HG02870 (cell line): ENCODE measurements at regions not wholly inside any gene's neighbourhood (a gene's known extent, or its start where the extent isn't known, plus 50 kb on each side); places are given as distances from the start of the nearest gene placed in this dataset.
"Not testable (repeated sequence)": the region's sequence is repeated elsewhere in the genome, so short reads cannot be mapped to it uniquely, and the experiment has no call there.

ENCODE experiments used
- ATAC-seq: cut with Tn5 transposase; IDR thresholded peaks from one replicate; pipeline ENCODE4 v1.9.1; 2021; ENCODE audit warnings: mild to moderate bottlenecking, moderate library complexity; ENCODE audit not compliant: unreplicated experiment

- no peak for ATAC-seq
Measured at GRCh38 chr1:60823151-60823550, 259.2 kb upstream of the NFIA start.

DNA sequence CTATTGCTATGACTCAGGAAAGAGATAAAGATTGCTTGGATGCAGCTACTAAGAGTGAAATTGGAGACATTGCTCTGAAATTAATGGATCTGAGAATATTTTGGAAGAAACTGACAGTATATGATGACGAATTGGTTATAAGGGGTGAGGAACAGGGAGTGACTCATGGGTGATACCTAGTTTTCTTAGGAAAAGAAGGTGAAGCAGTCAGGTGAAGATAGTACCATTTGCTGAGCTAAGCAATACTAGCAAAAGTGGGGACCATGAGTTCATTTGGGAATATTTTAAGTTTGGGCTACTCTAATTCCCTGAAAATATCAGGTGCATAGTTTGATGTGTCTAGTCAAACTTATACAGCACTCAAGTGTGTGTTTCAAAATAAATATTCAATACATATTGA is 260.1 kb upstream of the NFIA start:
- no peak for ATAC-seq

- no peak for ATAC-seq
Measured at GRCh38 chr1:60821156-60821555, 261.2 kb upstream of the NFIA start.

DNA sequence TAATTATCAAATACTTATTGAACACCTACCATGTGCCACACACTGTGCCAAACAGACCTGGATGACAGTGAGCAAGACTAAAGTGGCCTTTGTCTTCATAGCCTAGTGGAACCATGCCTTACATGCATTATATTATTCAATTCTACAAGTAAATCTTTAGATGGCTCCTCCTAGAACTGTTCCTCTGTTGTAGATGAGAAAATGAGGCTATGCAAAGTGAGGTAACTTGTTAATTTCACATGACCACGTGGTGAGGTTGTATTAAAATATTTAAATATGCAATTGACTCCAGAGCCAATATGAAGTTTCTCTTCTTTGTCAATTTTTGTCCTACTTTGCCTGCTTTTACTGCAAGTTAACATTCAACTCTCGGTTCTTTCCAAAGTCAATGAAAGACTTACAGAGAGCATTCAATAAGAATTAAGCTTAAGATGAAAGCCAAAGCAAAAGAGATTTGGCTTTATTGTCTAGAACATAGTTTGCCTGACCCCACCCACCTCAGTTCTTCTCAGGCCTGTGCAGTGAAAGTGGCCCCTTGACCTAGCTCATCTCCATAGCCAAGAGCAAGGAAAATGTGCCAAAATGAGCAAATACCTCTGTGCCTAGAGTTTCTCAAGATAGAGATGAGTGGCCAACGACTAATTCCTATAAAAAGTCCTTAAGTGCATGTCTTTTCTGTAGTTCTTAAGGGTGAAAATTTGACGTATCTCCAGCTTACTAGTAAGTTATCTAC is 263.2 kb upstream of the NFIA start:
- no peak for ATAC-seq

- ATAC-seq, result no peak
Measured at GRCh38 chr1:60813071-60813470, 269.3 kb upstream of the NFIA start.

- no peak for ATAC-seq
Measured at GRCh38 chr1:60809204-60809980, 273.0 kb upstream of the NFIA start.

DNA sequence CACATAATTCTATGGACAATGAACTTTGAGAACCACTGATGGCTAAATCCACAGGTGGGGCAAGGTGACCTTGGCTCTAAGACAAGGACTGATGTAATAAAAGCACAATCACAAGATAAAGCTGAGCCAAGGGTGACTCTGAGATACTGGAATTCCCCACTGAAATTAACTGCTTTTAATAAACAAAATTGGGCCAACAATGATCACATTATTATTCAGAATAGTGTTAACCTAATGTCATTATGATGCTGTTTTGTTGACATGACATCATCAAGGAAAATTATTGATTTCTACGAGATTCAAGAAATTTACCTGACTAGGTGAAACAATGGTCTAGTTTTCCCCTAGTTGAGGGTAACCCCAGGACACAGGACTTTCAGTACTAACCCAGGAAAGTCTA is 273.7 kb upstream of the NFIA start:
- no peak for ATAC-seq

DNA sequence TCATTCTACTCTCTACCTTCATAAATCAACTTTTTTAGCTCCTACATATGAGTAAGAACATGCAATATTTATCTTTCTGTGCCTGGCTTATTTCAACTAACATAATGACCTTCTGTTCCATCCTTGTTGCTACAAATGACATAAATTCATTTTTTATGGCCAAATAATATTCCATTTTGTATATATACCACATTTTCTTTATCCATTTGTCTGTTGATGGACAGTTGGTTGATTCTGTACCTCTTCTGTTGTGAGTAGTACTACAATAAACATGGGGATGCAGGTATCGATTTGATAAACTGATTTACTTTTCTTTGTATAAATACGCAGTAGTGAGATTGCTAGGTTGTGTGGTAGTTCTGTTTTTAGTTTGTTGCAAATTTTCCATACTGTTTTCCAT is 279.5 kb upstream of the NFIA start:
- ATAC-seq, result no peak

DNA sequence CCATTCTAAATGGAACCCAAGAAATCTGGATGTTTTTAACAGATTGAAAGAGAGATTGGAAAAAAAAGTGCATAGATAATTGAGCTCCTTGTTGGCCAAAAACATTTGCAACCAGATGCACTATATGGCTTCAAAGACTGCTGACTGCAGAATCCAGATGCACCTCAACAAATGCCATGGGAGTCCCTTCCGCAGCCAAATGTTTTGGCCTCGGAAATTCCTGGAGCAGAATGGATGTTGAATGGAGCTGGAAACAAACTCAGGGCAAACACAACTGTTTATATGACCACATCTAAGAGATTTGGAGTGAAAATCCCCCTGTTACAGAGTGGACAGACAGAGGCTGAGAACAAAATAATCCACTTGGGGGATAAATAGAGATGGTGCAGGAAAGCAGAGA is 285.0 kb upstream of the NFIA start:
- no peak for ATAC-seq

GRCh38 chr1:60791226-60791625 is 291.1 kb upstream of the NFIA start:
- no peak for ATAC-seq

GRCh38 chr1:60773099-60773498 is 309.3 kb upstream of the NFIA start:
- not testable (repeated sequence) for ATAC-seq

DNA sequence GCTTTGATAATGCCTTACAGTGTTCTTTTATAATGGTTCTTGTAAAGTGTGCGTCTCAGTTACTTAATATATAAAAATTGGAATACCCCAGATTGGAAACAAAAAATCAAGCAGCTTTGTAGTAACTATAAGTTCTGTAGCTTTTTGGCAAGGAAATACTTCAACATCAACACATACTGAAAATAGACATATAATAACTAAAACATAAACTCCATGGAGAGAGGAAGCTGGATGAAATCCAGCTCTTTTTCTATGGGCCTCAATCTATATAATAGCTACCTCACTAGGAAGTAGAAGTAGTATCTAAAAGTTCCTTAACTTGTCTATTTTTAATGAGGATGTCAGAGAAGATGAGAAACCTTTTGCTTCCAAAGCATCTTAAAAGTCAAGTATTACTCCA is 313.3 kb upstream of the NFIA start:
- no peak for ATAC-seq

DNA sequence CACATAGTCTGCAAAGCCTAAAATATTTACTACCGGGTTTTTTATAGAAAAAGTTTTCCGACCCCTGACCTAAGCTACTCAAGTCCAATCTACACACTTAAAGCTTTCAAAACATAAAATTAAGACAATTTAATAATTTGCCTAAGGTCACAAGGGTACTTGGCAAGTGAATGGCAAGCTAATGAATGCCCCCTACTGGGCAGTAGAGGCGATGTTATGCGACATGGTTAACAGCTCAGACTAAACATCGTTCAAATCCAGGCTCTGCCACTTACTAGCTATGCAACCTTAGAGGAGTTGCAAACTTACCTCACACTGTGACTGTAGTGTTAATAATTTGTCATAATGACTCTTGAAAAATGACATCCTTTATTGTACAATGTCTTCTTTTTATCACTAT is 317.2 kb upstream of the NFIA start:
- no peak for ATAC-seq

DNA sequence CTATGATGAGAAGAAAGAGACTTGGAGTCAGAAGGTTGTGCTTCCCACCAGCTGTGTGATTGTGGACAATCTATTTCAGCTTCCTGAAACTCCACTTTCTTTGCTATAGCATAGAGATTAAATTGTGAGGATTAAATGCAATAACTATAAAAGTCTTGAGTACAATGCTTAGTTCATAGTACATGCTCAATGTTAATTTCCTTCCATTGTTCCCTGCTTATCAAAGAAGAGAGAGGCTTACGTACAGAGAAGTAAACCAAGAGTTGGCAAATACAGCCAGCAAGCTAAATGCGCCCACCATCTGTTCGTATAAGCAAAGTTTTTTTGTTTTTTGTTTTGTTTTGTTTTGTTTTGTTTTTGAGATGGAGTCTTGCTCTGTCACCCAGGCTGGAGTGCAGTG is 317.9 kb upstream of the NFIA start:
- ATAC-seq, result no peak

DNA sequence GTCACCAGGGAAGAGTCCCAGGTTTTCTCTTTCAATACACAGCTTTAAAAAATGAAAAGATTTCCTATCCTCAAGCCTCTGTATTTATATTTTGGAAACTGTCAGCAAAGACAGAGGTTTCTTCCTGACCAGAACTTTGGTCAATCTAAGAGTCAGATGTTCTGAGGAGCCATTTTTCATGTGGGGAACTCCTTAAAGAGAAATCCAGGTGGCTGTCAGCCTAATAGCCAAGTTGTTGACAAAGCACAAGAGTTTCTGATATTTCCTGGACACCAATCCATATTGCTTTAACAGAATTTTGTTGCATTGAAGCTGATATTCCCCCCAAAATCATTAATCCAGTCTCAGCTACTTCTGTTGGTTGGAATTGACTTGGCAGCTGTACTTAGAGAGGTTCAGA is 318.6 kb upstream of the NFIA start:
- no peak for ATAC-seq

DNA sequence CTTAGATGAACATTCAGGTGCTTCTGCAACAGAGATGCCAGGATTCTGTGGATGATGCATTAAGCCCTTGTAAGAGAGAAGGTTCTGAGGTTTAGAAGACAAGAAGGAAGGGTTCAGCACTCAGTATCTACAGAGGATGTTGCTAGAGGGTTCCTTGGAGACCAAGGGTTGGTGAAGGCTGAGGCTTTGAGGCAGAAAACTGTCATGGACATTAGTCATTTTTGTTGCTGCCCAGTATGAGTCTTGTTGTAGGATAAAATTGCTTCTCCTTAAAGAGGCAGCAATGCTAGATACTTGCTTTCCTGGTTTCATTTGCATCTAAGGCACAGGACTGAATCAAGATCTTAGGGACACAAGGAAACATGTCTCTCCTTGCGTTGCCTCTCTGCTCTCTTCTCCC is 319.4 kb upstream of the NFIA start:
- ATAC-seq, result no peak

DNA sequence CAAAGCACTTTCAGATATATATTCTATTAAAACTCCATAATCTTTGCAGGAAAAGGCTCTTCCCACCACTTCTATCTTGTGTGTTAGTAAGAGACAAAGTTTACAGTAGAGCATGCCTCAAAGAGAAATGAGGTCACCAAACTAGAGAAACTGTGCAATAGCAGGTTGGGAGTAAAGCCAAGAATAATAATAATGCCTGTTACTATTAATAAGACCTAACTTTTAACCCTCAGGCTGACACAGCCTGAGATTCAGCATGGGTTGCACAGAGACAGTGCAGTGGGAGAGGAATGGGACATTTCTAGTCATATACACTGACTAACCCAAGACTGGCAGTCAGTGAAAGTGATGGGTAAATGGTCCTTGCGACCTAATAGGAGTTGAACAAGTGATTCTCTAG is 320.2 kb upstream of the NFIA start:
- ATAC-seq, result no peak

DNA sequence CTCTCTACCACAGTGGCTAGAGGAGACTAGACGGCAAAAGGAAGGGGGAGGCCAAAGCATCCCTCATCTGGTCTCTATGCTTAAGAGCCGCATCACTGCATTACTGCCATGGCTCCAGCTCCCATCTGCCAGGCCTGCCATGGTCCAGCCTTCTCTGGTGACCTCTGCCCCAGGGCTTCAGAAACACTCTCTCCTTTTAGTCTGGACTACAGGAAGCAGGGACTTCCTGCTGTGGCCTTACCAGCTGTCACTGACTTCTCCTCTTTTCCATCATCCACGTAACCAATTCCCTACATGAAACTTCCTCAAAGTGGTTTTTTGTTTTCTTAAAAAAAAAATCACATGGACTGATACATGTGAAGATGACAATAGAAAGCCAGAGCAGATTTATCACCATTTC is 323.1 kb upstream of the NFIA start:
- no peak for ATAC-seq

DNA sequence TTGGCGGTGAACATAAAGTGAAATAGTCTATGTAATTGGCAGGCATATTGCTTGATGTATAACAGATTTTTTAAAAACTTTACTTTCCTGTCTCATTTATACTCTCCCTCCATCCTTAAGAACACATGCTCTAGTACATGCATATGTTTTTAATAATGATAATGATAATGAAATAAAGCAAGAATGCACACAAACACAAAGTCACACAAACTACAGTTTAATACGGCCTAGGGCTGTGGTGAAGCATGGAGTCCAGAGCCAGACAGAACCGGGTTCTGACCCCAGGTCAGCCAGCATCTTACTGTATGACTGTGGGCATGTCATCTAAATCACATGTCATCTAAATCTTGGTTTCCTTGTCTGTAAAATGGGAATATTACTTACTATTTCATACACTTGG is 324.9 kb upstream of the NFIA start:
- ATAC-seq, result no peak

- ATAC-seq, result no peak
Measured at GRCh38 chr1:60753036-60753900, 329.1 kb upstream of the NFIA start.

DNA sequence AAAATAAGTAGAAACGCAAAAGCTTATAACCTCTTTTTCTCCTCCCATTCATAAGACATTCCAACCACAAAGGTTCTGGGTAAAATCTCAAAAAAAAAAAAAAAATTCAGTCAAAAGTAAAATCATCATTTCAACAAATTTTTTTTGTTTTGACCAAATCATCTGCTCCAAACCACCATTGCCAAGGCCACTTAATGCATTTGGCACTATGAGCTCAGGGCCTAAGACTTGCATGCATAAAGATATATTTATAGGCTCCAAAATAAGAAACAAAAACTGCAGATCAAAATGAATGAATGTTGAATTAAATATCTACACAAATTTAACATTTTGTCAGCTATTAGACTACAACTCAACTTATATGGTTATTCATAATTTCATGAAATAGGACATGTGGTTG is 331.1 kb upstream of the NFIA start:
- ATAC-seq, result no peak

GRCh38 chr1:60747353-60747752 is 335.0 kb upstream of the NFIA start:
- ATAC-seq, result no peak
